Breast epithelium (tissue), 3 donors: ENCODE measurements at regions not wholly inside any gene's neighbourhood (a gene's known extent, or its start where the extent isn't known, plus 50 kb on each side); places are given as distances from the start of the nearest gene placed in this dataset.

Source experiments
- POLR2A ChIP-seq: fragments of 450-650 bp; IDR thresholded peaks from one replicate; pipeline ENCODE4 v1.6.1; 2016; ENCODE audit warnings: antibody characterized with exemption, mild to moderate bottlenecking, moderate library complexity
- TF ChIP-seq, protein P1 (sequence below), 3 donors: fragments of 450-650 bp; IDR thresholded peaks; one replicate each; pipeline ENCODE4 v1.5.1; 2016 to 2017; ENCODE audit warnings: antibody characterized with exemption in 3 of 3, mild to moderate bottlenecking in 3 of 3, moderate library complexity in 3 of 3

- TF ChIP-seq POLR2A = no peak
- TF ChIP-seq, protein P1, sequence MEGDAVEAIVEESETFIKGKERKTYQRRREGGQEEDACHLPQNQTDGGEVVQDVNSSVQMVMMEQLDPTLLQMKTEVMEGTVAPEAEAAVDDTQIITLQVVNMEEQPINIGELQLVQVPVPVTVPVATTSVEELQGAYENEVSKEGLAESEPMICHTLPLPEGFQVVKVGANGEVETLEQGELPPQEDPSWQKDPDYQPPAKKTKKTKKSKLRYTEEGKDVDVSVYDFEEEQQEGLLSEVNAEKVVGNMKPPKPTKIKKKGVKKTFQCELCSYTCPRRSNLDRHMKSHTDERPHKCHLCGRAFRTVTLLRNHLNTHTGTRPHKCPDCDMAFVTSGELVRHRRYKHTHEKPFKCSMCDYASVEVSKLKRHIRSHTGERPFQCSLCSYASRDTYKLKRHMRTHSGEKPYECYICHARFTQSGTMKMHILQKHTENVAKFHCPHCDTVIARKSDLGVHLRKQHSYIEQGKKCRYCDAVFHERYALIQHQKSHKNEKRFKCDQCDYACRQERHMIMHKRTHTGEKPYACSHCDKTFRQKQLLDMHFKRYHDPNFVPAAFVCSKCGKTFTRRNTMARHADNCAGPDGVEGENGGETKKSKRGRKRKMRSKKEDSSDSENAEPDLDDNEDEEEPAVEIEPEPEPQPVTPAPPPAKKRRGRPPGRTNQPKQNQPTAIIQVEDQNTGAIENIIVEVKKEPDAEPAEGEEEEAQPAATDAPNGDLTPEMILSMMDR (IDR thresholded peaks at IDR 0.05) = no peak
These were observed 121.5 kb upstream of the EGLN3 start for GRCh38 chr14:34072401-34072800.
